ENCODE measurements at regions not wholly inside any gene's neighbourhood (a gene's known extent, or its start where the extent isn't known, plus 50 kb on each side); places are given as distances from the start of the nearest gene placed in this dataset.

- no peak overlapping the region for H3K4me3 ChIP-seq (ENCODE audit: low read length)
- H3K79me2 ChIP-seq (ENCODE audit: low read length): no peaks in the 10 kb centered on the region
- no peak overlapping the region for H3K4me2 ChIP-seq (ENCODE audit: low read depth, low read length, poor library complexity, severe bottlenecking)
- H3K9me2 ChIP-seq (replicated peaks; ENCODE audit: insufficient read depth, low read length): no peaks in the 10 kb centered on the region
- H3K27ac ChIP-seq (ENCODE audit: low read length): no peak overlapping the region
- H4K20me1 ChIP-seq (ENCODE audit: insufficient read depth, low read depth, low read length): no peaks in the 10 kb centered on the region
- no peak overlapping the region for H3K9ac ChIP-seq (ENCODE audit: low read length)
- H2AFZ ChIP-seq (ENCODE audit: low read length): no peak overlapping the region
- no peak for DNase-seq
- H3K9me3 ChIP-seq (ENCODE audit: low read length): peaks cover 12% of the 10 kb centered on the region; the same call in 1 of the 2 replicates
- no peaks in the 10 kb centered on the region for H3K27me3 ChIP-seq (ENCODE audit: low read length)
- no peaks in the 10 kb centered on the region for H3K4me1 ChIP-seq (ENCODE audit: low read length)
- no peaks in the 10 kb centered on the region for H3K36me3 ChIP-seq (ENCODE audit: insufficient read depth, low read length)
These were observed 176.5 kb downstream of the TAF11L14 start for GRCh38 chr5:17810734-17811133.

DNA sequence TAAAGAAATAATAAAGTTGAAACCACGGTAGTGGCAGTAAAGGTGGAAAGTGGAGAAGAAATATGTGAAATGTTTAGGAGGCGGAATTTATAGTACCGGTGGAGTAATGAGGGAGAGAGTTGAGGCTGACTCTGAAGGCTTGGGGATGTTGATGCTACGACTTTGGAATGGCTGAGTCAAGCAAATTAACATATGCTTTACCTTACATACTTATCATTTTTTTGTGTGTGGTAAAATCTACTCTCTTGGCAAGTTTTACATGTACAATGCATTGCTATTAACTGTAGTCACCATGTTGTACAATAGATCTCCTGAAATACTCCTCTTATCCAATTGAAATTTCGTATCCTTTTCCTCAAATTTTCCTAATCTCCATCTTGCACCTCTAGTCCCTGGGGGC lies 179.0 kb downstream of the TAF11L14 start:
- no peaks in the 10 kb centered on the region for H3K79me2 ChIP-seq (ENCODE audit: low read length)
- no peaks in the 10 kb centered on the region for H3K27me3 ChIP-seq (ENCODE audit: low read length)
- peaks cover 26% of the 10 kb centered on the region for H3K9me3 ChIP-seq (ENCODE audit: low read length)
- no peak overlapping the region for H3K4me2 ChIP-seq (ENCODE audit: low read depth, low read length, poor library complexity, severe bottlenecking)
- no peak overlapping the region for H2AFZ ChIP-seq (ENCODE audit: low read length)
- H3K9me2 ChIP-seq (replicated peaks; ENCODE audit: insufficient read depth, low read length): no peaks in the 10 kb centered on the region
- H3K27ac ChIP-seq (ENCODE audit: low read length): no peak overlapping the region
- H4K20me1 ChIP-seq (ENCODE audit: insufficient read depth, low read depth, low read length): no peaks in the 10 kb centered on the region
- H3K4me1 ChIP-seq (ENCODE audit: low read length): no peaks in the 10 kb centered on the region
- no peak for DNase-seq
- no peak overlapping the region for H3K4me3 ChIP-seq (ENCODE audit: low read length)
- no peaks in the 10 kb centered on the region for H3K36me3 ChIP-seq (ENCODE audit: insufficient read depth, low read length)
- H3K9ac ChIP-seq (ENCODE audit: low read length): no peak overlapping the region

- no peaks in the 10 kb centered on the region for H3K36me3 ChIP-seq (ENCODE audit: insufficient read depth, low read length)
- no peak overlapping the region for H3K4me2 ChIP-seq (ENCODE audit: low read depth, low read length, poor library complexity, severe bottlenecking)
- H2AFZ ChIP-seq (ENCODE audit: low read length): no peak overlapping the region
- H3K9me3 ChIP-seq (ENCODE audit: low read length): peaks cover 29% of the 10 kb centered on the region
- no peak overlapping the region for H3K9ac ChIP-seq (ENCODE audit: low read length)
- H3K4me3 ChIP-seq (ENCODE audit: low read length): no peak overlapping the region
- no peaks in the 10 kb centered on the region for H4K20me1 ChIP-seq (ENCODE audit: insufficient read depth, low read depth, low read length)
- no peak for DNase-seq
- no peaks in the 10 kb centered on the region for H3K79me2 ChIP-seq (ENCODE audit: low read length)
- H3K27me3 ChIP-seq (ENCODE audit: low read length): no peaks in the 10 kb centered on the region
- no peak overlapping the region for H3K27ac ChIP-seq (ENCODE audit: low read length)
- H3K9me2 ChIP-seq (replicated peaks; ENCODE audit: insufficient read depth, low read length): no peaks in the 10 kb centered on the region
- H3K4me1 ChIP-seq (ENCODE audit: low read length): no peaks in the 10 kb centered on the region
These were observed 182.2 kb downstream of the TAF11L14 start for GRCh38 chr5:17816505-17816904.

DNA sequence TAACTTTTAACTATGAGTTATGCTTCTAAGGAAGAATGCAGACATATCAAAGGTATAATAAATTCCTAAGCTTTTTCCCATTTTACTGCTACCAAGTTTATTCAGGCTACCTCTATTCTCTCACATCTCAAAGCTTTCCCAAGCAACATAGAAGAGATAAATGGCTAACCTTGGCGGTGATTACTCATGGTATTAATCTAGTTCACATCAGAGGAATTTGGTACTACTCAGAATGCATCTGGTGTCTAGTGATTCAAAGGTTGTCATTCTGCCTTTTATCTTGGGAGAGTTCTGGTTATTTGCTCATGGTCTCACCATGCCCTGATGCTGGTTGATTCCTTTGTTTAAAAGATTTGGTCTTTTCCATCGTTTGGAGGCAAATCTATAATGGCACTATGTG lies 182.7 kb downstream of the TAF11L14 start:
- no peaks in the 10 kb centered on the region for H3K4me1 ChIP-seq (ENCODE audit: low read length)
- DNase-seq: no peak
- no peaks in the 10 kb centered on the region for H3K27me3 ChIP-seq (ENCODE audit: low read length)
- H3K9ac ChIP-seq (ENCODE audit: low read length): no peak overlapping the region
- H2AFZ ChIP-seq (ENCODE audit: low read length): no peak overlapping the region
- no peaks in the 10 kb centered on the region for H3K9me2 ChIP-seq (replicated peaks; ENCODE audit: insufficient read depth, low read length)
- no peaks in the 10 kb centered on the region for H3K36me3 ChIP-seq (ENCODE audit: insufficient read depth, low read length)
- H3K4me2 ChIP-seq (ENCODE audit: low read depth, low read length, poor library complexity, severe bottlenecking): no peak overlapping the region
- peaks cover 29% of the 10 kb centered on the region for H3K9me3 ChIP-seq (ENCODE audit: low read length)
- H3K79me2 ChIP-seq (ENCODE audit: low read length): no peaks in the 10 kb centered on the region
- H3K4me3 ChIP-seq (ENCODE audit: low read length): no peak overlapping the region
- H4K20me1 ChIP-seq (ENCODE audit: insufficient read depth, low read depth, low read length): no peaks in the 10 kb centered on the region
- H3K27ac ChIP-seq (ENCODE audit: low read length): no peak overlapping the region

DNA sequence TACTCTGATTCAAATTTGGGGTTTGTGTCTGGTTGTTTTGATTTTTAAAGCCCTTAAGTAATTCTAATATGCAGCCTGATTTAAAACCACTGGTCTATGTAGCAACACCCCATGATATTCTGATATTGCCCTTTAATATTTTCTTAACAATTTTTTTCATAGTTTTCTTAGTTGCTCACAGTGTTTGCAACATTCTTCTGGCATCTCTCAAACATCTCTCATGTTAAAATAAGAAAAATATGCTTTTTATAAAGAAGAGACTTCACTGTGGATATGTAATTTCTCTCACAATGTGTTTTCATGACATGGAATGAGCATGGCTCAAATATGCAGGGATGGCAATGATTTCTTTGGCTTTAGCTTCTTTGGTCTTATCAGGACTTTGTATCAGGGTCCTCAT lies 183.7 kb downstream of the TAF11L14 start:
- H3K79me2 ChIP-seq (ENCODE audit: low read length): no peaks in the 10 kb centered on the region
- H3K4me2 ChIP-seq (ENCODE audit: low read depth, low read length, poor library complexity, severe bottlenecking): no peak overlapping the region
- H3K9me2 ChIP-seq (replicated peaks; ENCODE audit: insufficient read depth, low read length): no peaks in the 10 kb centered on the region
- H3K36me3 ChIP-seq (ENCODE audit: insufficient read depth, low read length): no peaks in the 10 kb centered on the region
- DNase-seq: no peak
- H3K9me3 ChIP-seq (ENCODE audit: low read length): peaks cover 26% of the 10 kb centered on the region
- no peaks in the 10 kb centered on the region for H3K4me1 ChIP-seq (ENCODE audit: low read length)
- H4K20me1 ChIP-seq (ENCODE audit: insufficient read depth, low read depth, low read length): no peaks in the 10 kb centered on the region
- H3K27ac ChIP-seq (ENCODE audit: low read length): no peak overlapping the region
- H3K9ac ChIP-seq (ENCODE audit: low read length): no peak overlapping the region
- no peak overlapping the region for H3K4me3 ChIP-seq (ENCODE audit: low read length)
- no peaks in the 10 kb centered on the region for H3K27me3 ChIP-seq (ENCODE audit: low read length)
- no peak overlapping the region for H2AFZ ChIP-seq (ENCODE audit: low read length)

DNA sequence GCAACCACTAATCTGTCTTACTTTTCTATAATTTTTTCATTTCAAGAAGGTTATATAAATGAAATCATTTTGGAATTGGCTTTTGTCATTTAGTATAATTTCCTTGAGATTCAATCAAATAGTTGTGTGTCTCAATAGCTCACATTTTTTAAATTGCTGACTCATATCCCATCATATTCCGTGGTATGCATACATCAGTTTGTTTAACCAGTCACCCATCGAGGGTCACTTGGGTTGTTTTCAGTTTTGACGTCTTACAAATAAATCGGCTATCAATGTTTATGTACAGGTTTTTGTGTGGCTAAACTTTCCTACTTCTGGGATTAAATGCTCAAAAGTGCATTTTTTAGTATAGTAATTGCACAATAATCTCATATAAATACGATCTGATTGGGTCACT lies 185.5 kb downstream of the TAF11L14 start:
- Histone ChIP-seq H3K9me2 (replicated peaks; ENCODE audit: insufficient read depth, low read length) (no peaks in the 10 kb centered on the region), H3K9ac (ENCODE audit: low read length) (no peak overlapping the region), H3K4me3 (ENCODE audit: low read length) (no peak overlapping the region), H4K20me1 (ENCODE audit: insufficient read depth, low read depth, low read length) (no peaks in the 10 kb centered on the region), H2AFZ (ENCODE audit: low read length) (no peak overlapping the region), H3K4me1 (ENCODE audit: low read length) (no peaks in the 10 kb centered on the region), H3K27ac (ENCODE audit: low read length) (no peak overlapping the region), H3K36me3 (ENCODE audit: insufficient read depth, low read length) (no peaks in the 10 kb centered on the region), H3K79me2 (ENCODE audit: low read length) (no peaks in the 10 kb centered on the region), H3K9me3 (ENCODE audit: low read length) (peaks cover 23% of the 10 kb centered on the region), H3K4me2 (ENCODE audit: low read depth, low read length, poor library complexity, severe bottlenecking) (no peak overlapping the region), H3K27me3 (ENCODE audit: low read length) (no peaks in the 10 kb centered on the region)
- DNase-seq: no peak

GRCh38 chr5:17828681-17829080 lies 194.4 kb downstream of the TAF11L14 start:
- Histone ChIP-seq H3K9ac (ENCODE audit: low read length) (no peak overlapping the region), H3K9me3 (ENCODE audit: low read length) (peaks cover 10% of the 10 kb centered on the region; the same call in 1 of the 2 replicates), H3K79me2 (ENCODE audit: low read length) (no peaks in the 10 kb centered on the region), H3K4me2 (ENCODE audit: low read depth, low read length, poor library complexity, severe bottlenecking) (no peak overlapping the region), H3K4me3 (ENCODE audit: low read length) (no peak overlapping the region), H2AFZ (ENCODE audit: low read length) (no peak overlapping the region), H3K36me3 (ENCODE audit: insufficient read depth, low read length) (no peaks in the 10 kb centered on the region), H3K27me3 (ENCODE audit: low read length) (no peaks in the 10 kb centered on the region), H4K20me1 (ENCODE audit: insufficient read depth, low read depth, low read length) (no peaks in the 10 kb centered on the region), H3K9me2 (replicated peaks; ENCODE audit: insufficient read depth, low read length) (no peaks in the 10 kb centered on the region), H3K27ac (ENCODE audit: low read length) (no peak overlapping the region), H3K4me1 (ENCODE audit: low read length) (no peaks in the 10 kb centered on the region)
- no peak for DNase-seq

GRCh38 chr5:17829456-17829855 lies 195.2 kb downstream of the TAF11L14 start:
- Histone ChIP-seq H3K27me3 (ENCODE audit: low read length) (no peaks in the 10 kb centered on the region), H3K9me3 (ENCODE audit: low read length) (peaks cover 10% of the 10 kb centered on the region; the same call in 1 of the 2 replicates), H3K4me3 (ENCODE audit: low read length) (no peak overlapping the region), H3K4me1 (ENCODE audit: low read length) (no peaks in the 10 kb centered on the region), H3K36me3 (ENCODE audit: insufficient read depth, low read length) (no peaks in the 10 kb centered on the region), H3K4me2 (ENCODE audit: low read depth, low read length, poor library complexity, severe bottlenecking) (no peak overlapping the region), H3K79me2 (ENCODE audit: low read length) (no peaks in the 10 kb centered on the region), H4K20me1 (ENCODE audit: insufficient read depth, low read depth, low read length) (no peaks in the 10 kb centered on the region), H3K9me2 (replicated peaks; ENCODE audit: insufficient read depth, low read length) (no peaks in the 10 kb centered on the region), H3K27ac (ENCODE audit: low read length) (no peak overlapping the region), H2AFZ (ENCODE audit: low read length) (no peak overlapping the region), H3K9ac (ENCODE audit: low read length) (no peak overlapping the region)
- no peak for DNase-seq

- Histone ChIP-seq H3K4me3 (ENCODE audit: low read length) (no peak overlapping the region), H4K20me1 (ENCODE audit: insufficient read depth, low read depth, low read length) (no peaks in the 10 kb centered on the region), H3K36me3 (ENCODE audit: insufficient read depth, low read length) (no peaks in the 10 kb centered on the region), H3K27me3 (ENCODE audit: low read length) (no peaks in the 10 kb centered on the region), H3K79me2 (ENCODE audit: low read length) (no peaks in the 10 kb centered on the region), H3K9me3 (ENCODE audit: low read length) (peaks cover 10% of the 10 kb centered on the region; the same call in 1 of the 2 replicates), H3K4me2 (ENCODE audit: low read depth, low read length, poor library complexity, severe bottlenecking) (no peak overlapping the region), H2AFZ (ENCODE audit: low read length) (no peak overlapping the region), H3K27ac (ENCODE audit: low read length) (no peak overlapping the region), H3K9ac (ENCODE audit: low read length) (no peak overlapping the region), H3K4me1 (ENCODE audit: low read length) (no peaks in the 10 kb centered on the region), H3K9me2 (replicated peaks; ENCODE audit: insufficient read depth, low read length) (no peaks in the 10 kb centered on the region)
- no peak for DNase-seq
These were observed 197.0 kb downstream of the TAF11L14 start for GRCh38 chr5:17831279-17831678.

Data from Karpas-422 (cell line).